K562 (cell line): ENCODE measurements at regions not wholly inside any gene's neighbourhood (a gene's known extent, or its start where the extent isn't known, plus 50 kb on each side); places are given as distances from the start of the nearest gene placed in this dataset.

ENCODE experiments used
- ATAC-seq: fragments of 200-7000 bp; cut with Tn5 transposase; 3 replicates; pipeline ENCODE4 v1.9.1; 2020; ENCODE audit warnings: moderate library complexity
- BruUV-seq: library from RNA; stranded (reverse); fragments of 400-500 nt; replicated peaks from 2 replicates; lab custom pipeline; 2021; lab: Mats Ljungman, UMichigan
- CTCF ChIA-PET: fragments of 300-600 bp; formaldehyde crosslinking; extraction: SDS; loops from one replicate; lab custom pipeline; 2021; ENCODE audit warnings: low intra/inter-chr PET ratio; lab: Yijun Ruan, JAX
- POLR2A ChIA-PET: fragments of 300-600, 350-650 bp; sonication (Branson Sonifier 250); formaldehyde crosslinking; extraction: SDS; loops from one replicate; lab custom pipeline; 2021; ENCODE audit warnings: antibody characterized with exemption, inconsistent platforms; lab: Yijun Ruan, JAX
- DNase-seq, 4 experiments: peaks; one replicate each; pipeline versions ENCODE4 v3.0.0 to v3.0.0-alpha.2; 2011 to 2018; ENCODE audit warnings: low spot score in 3 of 4, mixed read lengths in 3 of 4; ENCODE audit errors: extremely low read depth in 1 of 4
- FAIRE-seq: peaks from 2 replicates; lab custom pipeline; 2011; peaks lifted over from hg19 to GRCh38; lab: Jason Lieb, UNC
- H2AFZ ChIP-seq: 2 replicates; pipeline ENCODE4 v1.6.0; 2011; ENCODE audit warnings: low read depth, low read length, control low read depth, inconsistent platforms
- H3K27ac ChIP-seq: fragments of 200-600 bp; 3 replicates; pipeline ENCODE4 v1.8.0; 2011; ENCODE audit warnings: low read depth, mild to moderate bottlenecking, control low read depth, inconsistent platforms, low read length, moderate library complexity, mixed read lengths; ENCODE audit errors: extremely low read depth
- H3K27me3 ChIP-seq, 2 experiments: fragments of 300-600 bp in 1 of 2; 2 replicates in 1 of 2; 3 replicates in 1 of 2; pipeline versions ENCODE4 v1.6.0 to v1.8.0; 2011; ENCODE audit warnings: inconsistent platforms in 2 of 2, low read length in 2 of 2, mild to moderate bottlenecking in 1 of 2, mixed read lengths in 1 of 2, moderate library complexity in 1 of 2; ENCODE audit not compliant: control insufficient read depth in 2 of 2, insufficient read depth in 2 of 2
- H3K36me3 ChIP-seq: fragments of 300-600 bp; 3 replicates; pipeline ENCODE4 v1.8.0; 2011; ENCODE audit warnings: mild to moderate bottlenecking, low read length, inconsistent platforms; ENCODE audit not compliant: control insufficient read depth, insufficient read depth
- H3K4me1 ChIP-seq, 2 experiments: fragments of 200-600 bp in 1 of 2; replicated peaks in 1 of 2; 2 replicates in 1 of 2; 3 replicates in 1 of 2; pipeline versions ENCODE4 v1.5.1 to v1.8.0; 2011; ENCODE audit warnings: inconsistent platforms in 2 of 2, low read length in 2 of 2, mild to moderate bottlenecking in 1 of 2, mixed read lengths in 1 of 2, moderate library complexity in 1 of 2; ENCODE audit not compliant: control insufficient read depth in 2 of 2, insufficient read depth in 2 of 2
- H3K4me2 ChIP-seq: 2 replicates; pipeline ENCODE4 v1.6.1; 2011; ENCODE audit warnings: low read length, control low read depth, inconsistent platforms, mixed read lengths; ENCODE audit not compliant: insufficient read depth
- H3K4me3 ChIP-seq: fragments of 200-600 bp; sonication (generic), shearing (Covaris generic); 2 replicates; pipeline ENCODE4 v1.5.1; 2016; ENCODE audit warnings: control low read depth, inconsistent platforms
- H3K79me2 ChIP-seq: fragments of 200-600 bp; 3 replicates; pipeline ENCODE4 v1.8.0; 2011; ENCODE audit warnings: low read length, inconsistent platforms; ENCODE audit not compliant: control insufficient read depth, insufficient read depth
- H3K9ac ChIP-seq, 2 experiments: 2 replicates each; pipeline versions ENCODE4 v1.6.0 to v1.6.1; 2011; ENCODE audit warnings: low read depth in 2 of 2, low read length in 2 of 2, control low read depth in 1 of 2, inconsistent platforms in 1 of 2, mild to moderate bottlenecking in 1 of 2, mixed read lengths in 1 of 2; ENCODE audit not compliant: insufficient read depth in 1 of 2
- H3K9me1 ChIP-seq: one replicate; pipeline ENCODE4 v1.6.0; 2011; ENCODE audit warnings: inconsistent platforms, mild to moderate bottlenecking, low read length, moderate library complexity; ENCODE audit not compliant: control insufficient read depth, insufficient read depth
- H3K9me3 ChIP-seq: replicated peaks from 2 replicates; pipeline ENCODE4 v1.5.1; 2011; ENCODE audit warnings: low read depth, low read length, inconsistent platforms; ENCODE audit not compliant: control insufficient read depth, insufficient read depth
- H4K20me1 ChIP-seq: replicated peaks from 2 replicates; pipeline ENCODE4 v1.6.1; 2011; ENCODE audit warnings: low read length, inconsistent platforms, mixed read lengths; ENCODE audit not compliant: control insufficient read depth, insufficient read depth
- CBX8 ChIP-seq: fragments of 200-600 bp; sonication (generic); IDR thresholded peaks from 2 replicates; pipeline ENCODE4 v1.6.1; 2012; ENCODE audit warnings: borderline replicate concordance, mixed run types, low read depth, mild to moderate bottlenecking, moderate library complexity, mixed read lengths, low read length, control low read depth, inconsistent platforms; ENCODE audit not compliant: poor library complexity, severe bottlenecking; ENCODE audit errors: extremely low read depth
- E4F1 ChIP-seq: fragments of 250-450 bp; sonication (Bioruptor Pico); IDR thresholded peaks from 2 replicates; pipeline ENCODE4 v1.5.0; 2021; ENCODE audit warnings: mild to moderate bottlenecking, borderline replicate concordance
- GATA2 ChIP-seq: sonication (generic); formaldehyde crosslinking; IDR thresholded peaks from 2 replicates; pipeline ENCODE4 v1.4.0; 2020; ENCODE audit warnings: mild to moderate bottlenecking, missing genetic modification reagents
- HMG20A ChIP-seq: fragments of 450-650 bp; formaldehyde crosslinking; conservative IDR thresholded peaks from 2 replicates; pipeline ENCODE4 v1.4.0; 2020; ENCODE audit warnings: mild to moderate bottlenecking, mixed read lengths
- POLR2B ChIP-seq: fragments of 450-650 bp; IDR thresholded peaks from 2 replicates; pipeline ENCODE4 v1.6.1; 2018; ENCODE audit warnings: low read depth; ENCODE audit not compliant: partially characterized antibody
- RBM14 ChIP-seq: fragments of 200-400 bp; formaldehyde crosslinking; IDR thresholded peaks from 2 replicates; pipeline ENCODE4 v1.6.1; 2018; ENCODE audit warnings: low read depth, mild to moderate bottlenecking, low read length, moderate library complexity, borderline replicate concordance; ENCODE audit not compliant: insufficient read depth
- SNAPC5 ChIP-seq: fragments of 250-450 bp; sonication (Bioruptor Pico); IDR thresholded peaks from 2 replicates; pipeline ENCODE4 v1.8.0; 2021; ENCODE audit warnings: moderate library complexity, mild to moderate bottlenecking, inconsistent platforms
- ZNF589 ChIP-seq: fragments of 200-800 bp; sonication (Bioruptor generic); IDR thresholded peaks from 2 replicates; pipeline ENCODE4 v1.6.1; 2016; ENCODE audit warnings: low read depth, missing genetic modification characterization, missing compliant biosample characterization
- WGBS: fragments of 100-300 bp; shearing (Covaris generic); methylation state at CpG from one replicate; pipeline ENCODE4 v1.1.6; 2016; ENCODE audit warnings: low coverage, mixed read lengths; ENCODE audit not compliant: insufficient coverage; ENCODE audit errors: missing lambda C conversion rate; 5-methylcytosine and 5-hydroxymethylcytosine counted together
- in situ Hi-C: fragments of 300-500 bp; cut with MboI; formaldehyde crosslinking; loops from 4 replicates; pipeline ENCODE4 v1.15.0; 2018; ENCODE audit warnings: inconsistent platforms, mixed read lengths
- intact Hi-C: fragments of 100-400 bp; cut with micrococcal nuclease; formaldehyde crosslinking; loops from 2 replicates; pipeline ENCODE4 v1.14.2; 2022

- Histone ChIP-seq H3K9me1 (no peaks in the 10 kb centered on the region), H3K4me1 (no peaks in the 10 kb centered on the region), H3K27me3 (no peaks in the 10 kb centered on the region), H3K9me3 (no peaks in the 10 kb centered on the region), H3K4me3 (no peak overlapping the region), H4K20me1 (no peaks in the 10 kb centered on the region), H3K27ac (no peak overlapping the region), H3K4me2 (no peak overlapping the region), H2AFZ (no peak overlapping the region), H3K36me3 (no peaks in the 10 kb centered on the region), H3K9ac (no peak overlapping the region), H3K79me2 (no peaks in the 10 kb centered on the region)
- ATAC-seq = no peak
- no peak for FAIRE-seq
- no peak for TF ChIP-seq GATA2 (CRISPR knock-in tag)
- TF ChIP-seq RBM14 = no peak
- no peak for TF ChIP-seq CBX8
- no peak for TF ChIP-seq SNAPC5 (CRISPR knock-in tag)
- no peak for TF ChIP-seq POLR2B
- no peak for TF ChIP-seq E4F1
- TF ChIP-seq ZNF589 (CRISPR knock-in tag) = no peak
- TF ChIP-seq HMG20A (CRISPR knock-in tag) = no peak
- intact Hi-C loops = no loop called here
- in situ Hi-C loops = no loop called here
- POLR2A ChIA-PET = no interaction called here
- CTCF ChIA-PET = no interaction called here
- DNase-seq = no peak
- no TSS peak for BruUV-seq
- WGBS = 0% methylated on average over 1 of the region's 1 CpG
These were observed 824.3 kb downstream of the SEMA5A start for GRCh38 chr5:8721536-8721935.
